H1 (cell line): ENCODE measurements at regions not wholly inside any gene's neighbourhood (a gene's known extent, or its start where the extent isn't known, plus 50 kb on each side); places are given as distances from the start of the nearest gene placed in this dataset.

Source experiments
- CTCF ChIA-PET: fragments of 300-600 bp; sonication (Branson Sonifier 250); formaldehyde crosslinking; loops from one replicate; lab custom pipeline; 2021; ENCODE audit not compliant: partially characterized antibody; lab: Charles Lee
- POLR2A ChIA-PET: fragments of 300-600 bp; sonication (Branson Sonifier 250); formaldehyde crosslinking; loops from one replicate; lab custom pipeline; 2021; ENCODE audit warnings: inconsistent platforms; ENCODE audit not compliant: partially characterized antibody; lab: Charles Lee
- DNase-seq, 2 experiments: peaks; one replicate each; pipeline versions ENCODE4 v3.0.0 to v3.0.0-alpha.2; 2010 to 2022; ENCODE audit warnings: low spot score in 2 of 2, low read depth in 1 of 2, mixed read lengths in 1 of 2
- FAIRE-seq: peaks from 2 replicates; lab custom pipeline; 2011; peaks lifted over from hg19 to GRCh38; lab: Jason Lieb, UNC
- H2AFZ ChIP-seq: 2 replicates; pipeline ENCODE4 v1.8.1; 2012; ENCODE audit warnings: low read length, inconsistent platforms
- H2AK5ac ChIP-seq: 2 replicates; pipeline ENCODE4 v1.6.1; 2013; ENCODE audit warnings: low read depth, low read length
- H2BK120ac ChIP-seq: replicated peaks from 2 replicates; pipeline ENCODE3; 2013; ENCODE audit warnings: low read depth, low read length, inconsistent platforms
- H2BK12ac ChIP-seq: 2 replicates; pipeline ENCODE4 v1.6.1; 2013; ENCODE audit warnings: low read depth, low read length
- H2BK15ac ChIP-seq: 2 replicates; pipeline ENCODE4 v1.6.1; 2013; ENCODE audit warnings: low read length
- H2BK20ac ChIP-seq: 2 replicates; pipeline ENCODE4 v1.6.1; 2013; ENCODE audit warnings: low read length
- H2BK5ac ChIP-seq: 2 replicates; pipeline ENCODE4 v1.6.1; 2013; ENCODE audit warnings: low read depth, low read length
- H3K14ac ChIP-seq: 2 replicates; pipeline ENCODE4 v1.6.1; 2013; ENCODE audit warnings: inconsistent platforms; ENCODE audit not compliant: insufficient read length
- H3K18ac ChIP-seq: 2 replicates; pipeline ENCODE4 v1.6.1; 2013; ENCODE audit warnings: low read length; ENCODE audit errors: extremely low read depth
- H3K23ac ChIP-seq: 2 replicates; pipeline ENCODE4 v1.6.1; 2013; ENCODE audit warnings: inconsistent platforms; ENCODE audit not compliant: insufficient read length
- H3K23me2 ChIP-seq: 2 replicates; pipeline ENCODE4 v1.6.1; 2013; ENCODE audit warnings: low read depth, low read length
- H3K27ac ChIP-seq: 2 replicates; pipeline ENCODE4 v1.6.1; 2011; ENCODE audit warnings: low read depth, low read length, inconsistent platforms
- H3K27me3 ChIP-seq, 4 experiments: replicated peaks in 1 of 4; 1 replicate in 1 of 4; 2 replicates in 3 of 4; pipeline versions ENCODE4 v1.6.1 to v1.8.1; 2011 to 2013; ENCODE audit warnings: low read length in 3 of 4, mild to moderate bottlenecking in 3 of 4, inconsistent platforms in 2 of 4, mixed read lengths in 2 of 4, moderate library complexity in 1 of 4; ENCODE audit not compliant: control insufficient read depth in 3 of 4, insufficient read depth in 3 of 4; ENCODE audit errors: extremely low read depth in 1 of 4
- H3K36me3 ChIP-seq, 4 experiments: 2 replicates each; pipeline versions ENCODE4 v1.6.1 to v1.8.1; 2011 to 2013; ENCODE audit warnings: mild to moderate bottlenecking in 4 of 4, low read length in 3 of 4, moderate library complexity in 2 of 4, control low read depth in 1 of 4, inconsistent platforms in 1 of 4; ENCODE audit not compliant: insufficient read depth in 4 of 4, control insufficient read depth in 2 of 4
- H3K4ac ChIP-seq: replicated peaks from 2 replicates; pipeline ENCODE3; 2013; ENCODE audit warnings: low read length, low read depth, mixed read lengths, inconsistent platforms; ENCODE audit not compliant: insufficient read length
- H3K4me1 ChIP-seq, 4 experiments: replicated peaks in 1 of 4; 1 replicate in 1 of 4; 2 replicates in 3 of 4; pipeline versions ENCODE4 v1.6.1 to v1.8.1; 2011 to 2013; ENCODE audit warnings: low read length in 3 of 4, inconsistent platforms in 2 of 4, mixed read lengths in 1 of 4; ENCODE audit not compliant: insufficient read depth in 4 of 4, control insufficient read depth in 3 of 4
- H3K4me2 ChIP-seq, 2 experiments: 2 replicates each; pipeline versions ENCODE4 v1.6.1 to v1.8.1; 2011 to 2013; ENCODE audit warnings: low read depth in 2 of 2, low read length in 2 of 2, control low read depth in 1 of 2, inconsistent platforms in 1 of 2, mild to moderate bottlenecking in 1 of 2; ENCODE audit not compliant: insufficient read depth in 1 of 2
- H3K4me3 ChIP-seq, 4 experiments: fragments of 200-600, 300-600 bp in 1 of 4; sonication (generic), shearing (Covaris generic), sonication (Bioruptor Twin) in 1 of 4; 2 replicates each; pipeline versions ENCODE4 v1.5.1 to v1.8.1; 2011 to 2016; ENCODE audit warnings: low read length in 4 of 4, low read depth in 3 of 4, control low read depth in 2 of 4, inconsistent platforms in 2 of 4, mild to moderate bottlenecking in 2 of 4, mixed read lengths in 1 of 4, moderate library complexity in 1 of 4; ENCODE audit not compliant: insufficient read depth in 2 of 4; ENCODE audit errors: extremely low read depth in 1 of 4
- H3K56ac ChIP-seq: replicated peaks from 2 replicates; pipeline ENCODE3; 2013; ENCODE audit warnings: low read depth, mild to moderate bottlenecking, mixed read lengths, low read length, inconsistent platforms; ENCODE audit not compliant: insufficient read length
- H3K79me1 ChIP-seq: 2 replicates; pipeline ENCODE4 v1.6.1; 2013; ENCODE audit warnings: low read depth, low read length, control low read depth
- H3K79me2 ChIP-seq, 2 experiments: 2 replicates each; pipeline versions ENCODE4 v1.6.1 to v1.8.1; 2012 to 2013; ENCODE audit warnings: low read length in 2 of 2, mild to moderate bottlenecking in 2 of 2, inconsistent platforms in 1 of 2; ENCODE audit not compliant: insufficient read depth in 2 of 2, control insufficient read depth in 1 of 2
- H3K9ac ChIP-seq, 4 experiments: replicated peaks in 1 of 4; 1 replicate in 1 of 4; 2 replicates in 3 of 4; pipeline versions ENCODE4 v1.6.1 to v1.8.1; 2011 to 2013; ENCODE audit warnings: low read depth in 3 of 4, low read length in 3 of 4, control low read depth in 2 of 4, mild to moderate bottlenecking in 2 of 4, moderate library complexity in 2 of 4, inconsistent platforms in 1 of 4; ENCODE audit errors: extremely low read depth in 1 of 4
- H3K9me3 ChIP-seq, 2 experiments: 2 replicates each; pipeline versions ENCODE4 v1.6.1 to v1.8.1; 2012 to 2013; ENCODE audit warnings: mild to moderate bottlenecking in 2 of 2, moderate library complexity in 2 of 2, control low read depth in 1 of 2, inconsistent platforms in 1 of 2, low read depth in 1 of 2, low read length in 1 of 2, mixed read lengths in 1 of 2; ENCODE audit not compliant: insufficient read depth in 2 of 2
- H4K20me1 ChIP-seq, 2 experiments: replicated peaks in 1 of 2; 2 replicates each; pipeline versions ENCODE3 to v1.8.1; 2011 to 2013; ENCODE audit warnings: inconsistent platforms in 2 of 2, low read length in 2 of 2, mild to moderate bottlenecking in 1 of 2; ENCODE audit not compliant: insufficient read depth in 2 of 2, control insufficient read depth in 1 of 2
- H4K5ac ChIP-seq: 2 replicates; pipeline ENCODE4 v1.6.1; 2013; ENCODE audit warnings: low read length, low read depth, mixed read lengths, inconsistent platforms; ENCODE audit not compliant: insufficient read length
- H4K8ac ChIP-seq: 2 replicates; pipeline ENCODE4 v1.8.0; 2013; ENCODE audit warnings: mild to moderate bottlenecking, moderate library complexity, low read length, inconsistent platforms; ENCODE audit not compliant: insufficient read depth; ENCODE audit errors: extremely low read depth
- H4K91ac ChIP-seq: replicated peaks from 2 replicates; pipeline ENCODE3; 2013; ENCODE audit warnings: low read length, mixed read lengths, inconsistent platforms; ENCODE audit not compliant: insufficient read length
- CBX8 ChIP-seq: fragments of 300-800, 300-1000 bp; sonication (generic); IDR thresholded peaks from 2 replicates; pipeline ENCODE4 v1.7.1; 2016; ENCODE audit warnings: low read depth, low read length, borderline replicate concordance
- CHD1 ChIP-seq: IDR thresholded peaks from 2 replicates; pipeline ENCODE4 v1.6.1; 2012; ENCODE audit warnings: low read depth, low read length, improper control_type of control experiment
- EGR1 ChIP-seq: IDR thresholded peaks from 2 replicates; pipeline ENCODE4 v1.6.1; 2011; ENCODE audit warnings: low read depth, low read length, borderline replicate concordance
- FOSL1 ChIP-seq: IDR thresholded peaks from 2 replicates; pipeline ENCODE4 v1.6.1; 2011; ENCODE audit warnings: mild to moderate bottlenecking, low read depth, low read length, moderate library complexity; ENCODE audit not compliant: insufficient read depth
- NANOG ChIP-seq: IDR thresholded peaks from 2 replicates; pipeline ENCODE4 v1.6.1; 2011; ENCODE audit warnings: low read length, low read depth, mild to moderate bottlenecking, inconsistent platforms; ENCODE audit not compliant: insufficient read depth, poor library complexity, severe bottlenecking
- PHF8 ChIP-seq: fragments of 200-600 bp; sonication (generic); conservative IDR thresholded peaks from 2 replicates; pipeline ENCODE4 v1.7.1; 2012; ENCODE audit warnings: low read depth, mild to moderate bottlenecking, inconsistent platforms, low read length, moderate library complexity
- POLR2AphosphoS5 ChIP-seq: IDR thresholded peaks from 2 replicates; pipeline ENCODE4 v1.6.1; 2011; ENCODE audit warnings: low read depth, low read length
- POU5F1 ChIP-seq: IDR thresholded peaks from 2 replicates; pipeline ENCODE4 v1.6.1; 2011; ENCODE audit warnings: low read depth, mild to moderate bottlenecking, low read length, moderate library complexity
- RBBP5 ChIP-seq: IDR thresholded peaks from 2 replicates; pipeline ENCODE4 v1.7.1; 2012; ENCODE audit warnings: low read depth, mild to moderate bottlenecking, inconsistent platforms, low read length, moderate library complexity, borderline replicate concordance
- RFX5 ChIP-seq: IDR thresholded peaks from 2 replicates; pipeline ENCODE4 v1.6.1; 2011; ENCODE audit warnings: low read depth, low read length, improper control_type of control experiment, borderline replicate concordance
- SIN3A ChIP-seq, 2 experiments: IDR thresholded peaks in 1 of 2; conservative IDR thresholded peaks in 1 of 2; 2 replicates each; pipeline ENCODE4 v1.6.1; 2011 to 2012; ENCODE audit warnings: low read length in 2 of 2, improper control_type of control experiment in 1 of 2, low read depth in 1 of 2, mild to moderate bottlenecking in 1 of 2
- SRF ChIP-seq: IDR thresholded peaks from 2 replicates; pipeline ENCODE4 v1.6.1; 2011; ENCODE audit warnings: mild to moderate bottlenecking, low read depth, low read length, moderate library complexity
- TEAD4 ChIP-seq: IDR thresholded peaks from 2 replicates; pipeline ENCODE4 v1.6.1; 2012; ENCODE audit warnings: low read depth, low read length, inconsistent platforms, mixed read lengths
- TF ChIP-seq, protein P1 (sequence below), 3 experiments: IDR thresholded peaks; 1 replicate in 2 of 3; 2 replicates in 1 of 3; pipeline versions ENCODE4 v1.5.1 to v1.6.1; 2011; ENCODE audit warnings: low read length in 3 of 3, mild to moderate bottlenecking in 3 of 3, inconsistent platforms in 2 of 3, low read depth in 1 of 3, moderate library complexity in 1 of 3; ENCODE audit not compliant: insufficient read depth in 1 of 3; ENCODE audit errors: control extremely low read depth in 1 of 3

DNA sequence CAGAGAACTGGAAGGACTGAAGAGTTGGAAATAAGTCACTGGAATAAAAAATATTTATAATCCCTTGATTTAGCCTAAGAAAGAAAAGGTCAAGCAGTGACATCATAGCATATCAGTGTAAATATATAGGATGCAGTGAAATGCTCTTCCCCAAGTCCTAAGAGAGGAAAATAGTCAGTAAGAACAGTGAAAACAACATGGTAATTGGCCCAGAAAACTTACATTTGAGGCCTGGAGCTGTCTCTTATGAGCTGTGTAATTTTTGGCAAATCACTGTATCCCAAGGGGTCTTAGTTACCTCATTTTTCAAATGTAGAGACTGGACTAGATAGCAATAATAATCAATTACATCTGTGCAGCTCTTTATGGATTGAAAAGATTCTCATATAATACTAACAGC is 255.7 kb upstream of the AR start:
- Histone ChIP-seq H2BK20ac (no peak overlapping the region), H2BK120ac (no peak overlapping the region), H2BK12ac (no peak overlapping the region), H4K5ac (no peak overlapping the region), H3K36me3 (no peaks in the 10 kb centered on the region), H3K9ac (no peak overlapping the region), H2AK5ac (no peak overlapping the region), H2BK5ac (no peak overlapping the region), H3K23me2 (no peaks in the 10 kb centered on the region), H3K14ac (no peak overlapping the region), H3K27ac (no peak overlapping the region), H4K91ac (no peak overlapping the region), H3K56ac (no peak overlapping the region), H3K27me3 (no peaks in the 10 kb centered on the region), H4K20me1 (no peaks in the 10 kb centered on the region), H3K79me2 (no peaks in the 10 kb centered on the region), H3K4me3 (no peak overlapping the region), H3K4me2 (no peak overlapping the region), H3K23ac (no peak overlapping the region), H3K9me3 (no peaks in the 10 kb centered on the region), H3K18ac (no peak overlapping the region), H3K4ac (no peak overlapping the region), H3K79me1 (no peaks in the 10 kb centered on the region), H4K8ac (no peak overlapping the region), H2AFZ (no peak overlapping the region), H2BK15ac (no peak overlapping the region), H3K4me1 (no peaks in the 10 kb centered on the region)
- ChIA-PET CTCF (no interaction called here), POLR2A (no interaction called here)
- DNase-seq: no peak
- FAIRE-seq: no peak
- TF ChIP-seq POU5F1 (no peak), EGR1 (no peak), SRF (no peak), RFX5 (no peak), POLR2AphosphoS5 (no peak), CHD1 (no peak), RBBP5 (no peak), CBX8 (no peak), TEAD4 (no peak), NANOG (no peak), FOSL1 (no peak), SIN3A (conservative IDR thresholded peaks at IDR 0.05 in 1 of 2, IDR thresholded peaks at IDR 0.05 in 1 of 2; ENCODE audit: low read depth in 1 of 2, low read length in 2 of 2) (no peak), PHF8 (no peak)
- TF ChIP-seq, protein P1, sequence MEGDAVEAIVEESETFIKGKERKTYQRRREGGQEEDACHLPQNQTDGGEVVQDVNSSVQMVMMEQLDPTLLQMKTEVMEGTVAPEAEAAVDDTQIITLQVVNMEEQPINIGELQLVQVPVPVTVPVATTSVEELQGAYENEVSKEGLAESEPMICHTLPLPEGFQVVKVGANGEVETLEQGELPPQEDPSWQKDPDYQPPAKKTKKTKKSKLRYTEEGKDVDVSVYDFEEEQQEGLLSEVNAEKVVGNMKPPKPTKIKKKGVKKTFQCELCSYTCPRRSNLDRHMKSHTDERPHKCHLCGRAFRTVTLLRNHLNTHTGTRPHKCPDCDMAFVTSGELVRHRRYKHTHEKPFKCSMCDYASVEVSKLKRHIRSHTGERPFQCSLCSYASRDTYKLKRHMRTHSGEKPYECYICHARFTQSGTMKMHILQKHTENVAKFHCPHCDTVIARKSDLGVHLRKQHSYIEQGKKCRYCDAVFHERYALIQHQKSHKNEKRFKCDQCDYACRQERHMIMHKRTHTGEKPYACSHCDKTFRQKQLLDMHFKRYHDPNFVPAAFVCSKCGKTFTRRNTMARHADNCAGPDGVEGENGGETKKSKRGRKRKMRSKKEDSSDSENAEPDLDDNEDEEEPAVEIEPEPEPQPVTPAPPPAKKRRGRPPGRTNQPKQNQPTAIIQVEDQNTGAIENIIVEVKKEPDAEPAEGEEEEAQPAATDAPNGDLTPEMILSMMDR (IDR thresholded peaks at IDR 0.05; ENCODE audit: control extremely low read depth in 1 of 3, insufficient read depth in 1 of 3, low read depth in 1 of 3, low read length in 3 of 3): no peak
